Keratinocyte (primary cell): ENCODE measurements at regions not wholly inside any gene's neighbourhood (a gene's known extent, or its start where the extent isn't known, plus 50 kb on each side); places are given as distances from the start of the nearest gene placed in this dataset.

Experiments
- DNase-seq: peaks from one replicate; pipeline ENCODE4 v3.0.0-alpha.2; 2011; ENCODE audit warnings: low read depth, missing footprints, low spot score
- FAIRE-seq: peaks from 2 replicates; lab custom pipeline; 2011; peaks lifted over from hg19 to GRCh38; lab: Jason Lieb, UNC
- H2AFZ ChIP-seq: 2 replicates; pipeline ENCODE4 v1.6.0; 2012; ENCODE audit warnings: low read length, control low read depth, inconsistent platforms; ENCODE audit not compliant: control insufficient read depth
- H3K27ac ChIP-seq: 2 replicates; pipeline ENCODE4 v1.5.1; 2011; ENCODE audit warnings: low read length; ENCODE audit not compliant: control insufficient read depth, insufficient read depth
- H3K27me3 ChIP-seq: 3 replicates; pipeline ENCODE4 v1.6.0; 2011; ENCODE audit warnings: low read length; ENCODE audit not compliant: control insufficient read depth, insufficient read depth; ENCODE audit errors: extremely low read depth
- H3K36me3 ChIP-seq, 2 experiments: 2 replicates in 1 of 2; 3 replicates in 1 of 2; pipeline ENCODE4 v1.5.1; 2011; ENCODE audit warnings: low read length in 2 of 2, mild to moderate bottlenecking in 1 of 2; ENCODE audit not compliant: control insufficient read depth in 2 of 2, insufficient read depth in 2 of 2; ENCODE audit errors: extremely low read depth in 1 of 2
- H3K4me1 ChIP-seq: 3 replicates; pipeline ENCODE4 v1.5.1; 2011; ENCODE audit warnings: low read length; ENCODE audit not compliant: control insufficient read depth, insufficient read depth; ENCODE audit errors: extremely low read depth
- H3K4me2 ChIP-seq: 3 replicates; pipeline ENCODE4 v1.6.0; 2011; ENCODE audit warnings: low read depth, low read length; ENCODE audit not compliant: control insufficient read depth, insufficient read depth; ENCODE audit errors: extremely low read depth
- H3K4me3 ChIP-seq, 3 experiments: fragments of 200-600 bp in 1 of 3; sonication (generic) in 1 of 3; 2 replicates in 2 of 3; 3 replicates in 1 of 3; pipeline ENCODE4 v1.5.1; 2011 to 2016; ENCODE audit warnings: low read length in 3 of 3, mild to moderate bottlenecking in 3 of 3, control low read depth in 2 of 3, inconsistent platforms in 1 of 3, low read depth in 1 of 3, mixed read lengths in 1 of 3, mixed run types in 1 of 3, moderate library complexity in 1 of 3; ENCODE audit not compliant: control insufficient read depth in 2 of 3, insufficient read depth in 2 of 3; ENCODE audit errors: extremely low read depth in 1 of 3
- H3K79me2 ChIP-seq: 2 replicates; pipeline ENCODE4 v1.6.0; 2012; ENCODE audit warnings: low read length; ENCODE audit not compliant: control insufficient read depth, insufficient read depth
- H3K9ac ChIP-seq: 3 replicates; pipeline ENCODE4 v1.6.0; 2011; ENCODE audit warnings: low read length; ENCODE audit not compliant: control insufficient read depth, insufficient read depth; ENCODE audit errors: extremely low read depth
- H3K9me1 ChIP-seq: 3 replicates; pipeline ENCODE4 v1.6.0; 2011; ENCODE audit warnings: low read length; ENCODE audit not compliant: control insufficient read depth, insufficient read depth; ENCODE audit errors: extremely low read depth
- H3K9me3 ChIP-seq: 2 replicates; pipeline ENCODE4 v1.5.1; 2012; ENCODE audit warnings: low read depth, low read length; ENCODE audit not compliant: control insufficient read depth
- H4K20me1 ChIP-seq: 3 replicates; pipeline ENCODE4 v1.6.0; 2011; ENCODE audit warnings: low read length; ENCODE audit not compliant: control insufficient read depth, insufficient read depth; ENCODE audit errors: extremely low read depth
- EZH2 ChIP-seq: IDR thresholded peaks from one replicate; pipeline ENCODE4 v1.6.1; 2012; ENCODE audit warnings: inconsistent platforms, mild to moderate bottlenecking, low read length, moderate library complexity
- dilution Hi-C: fragments of 300-500 bp; cut with MboI; formaldehyde crosslinking; loops from one replicate; pipeline ENCODE4 v1.7.0; 2020; ENCODE audit warnings: low sequenced_read_pairs; ENCODE audit not compliant: extremely low pct_ligation_motif_present
- TF ChIP-seq, protein P1 (sequence below), 3 experiments: IDR thresholded peaks in 1 of 3; conservative IDR thresholded peaks in 1 of 3; optimal IDR thresholded peaks in 1 of 3; 2 replicates in 2 of 3; 3 replicates in 1 of 3; pipeline versions ENCODE3 to v1.5.1; 2011; ENCODE audit warnings: low read length in 3 of 3, mild to moderate bottlenecking in 3 of 3, moderate library complexity in 2 of 3, control low read depth in 1 of 3, inconsistent platforms in 1 of 3; ENCODE audit not compliant: insufficient read depth in 2 of 3; ENCODE audit errors: extremely low read depth in 1 of 3

GRCh38 chr5:90294604-90295003, 115.0 kb downstream of the CETN3 start:
- Histone ChIP-seq H3K27ac (no peak overlapping the region), H3K4me3 (no peak overlapping the region), H3K9me3 (no peaks in the 10 kb centered on the region), H3K27me3 (no peaks in the 10 kb centered on the region), H2AFZ (no peak overlapping the region), H3K9ac (no peak overlapping the region), H3K79me2 (no peaks in the 10 kb centered on the region), H3K4me1 (no peaks in the 10 kb centered on the region), H3K4me2 (no peak overlapping the region), H3K9me1 (no peaks in the 10 kb centered on the region), H4K20me1 (no peaks in the 10 kb centered on the region), H3K36me3 (no peaks in the 10 kb centered on the region)
- TF ChIP-seq EZH2: no peak
- TF ChIP-seq, protein P1, sequence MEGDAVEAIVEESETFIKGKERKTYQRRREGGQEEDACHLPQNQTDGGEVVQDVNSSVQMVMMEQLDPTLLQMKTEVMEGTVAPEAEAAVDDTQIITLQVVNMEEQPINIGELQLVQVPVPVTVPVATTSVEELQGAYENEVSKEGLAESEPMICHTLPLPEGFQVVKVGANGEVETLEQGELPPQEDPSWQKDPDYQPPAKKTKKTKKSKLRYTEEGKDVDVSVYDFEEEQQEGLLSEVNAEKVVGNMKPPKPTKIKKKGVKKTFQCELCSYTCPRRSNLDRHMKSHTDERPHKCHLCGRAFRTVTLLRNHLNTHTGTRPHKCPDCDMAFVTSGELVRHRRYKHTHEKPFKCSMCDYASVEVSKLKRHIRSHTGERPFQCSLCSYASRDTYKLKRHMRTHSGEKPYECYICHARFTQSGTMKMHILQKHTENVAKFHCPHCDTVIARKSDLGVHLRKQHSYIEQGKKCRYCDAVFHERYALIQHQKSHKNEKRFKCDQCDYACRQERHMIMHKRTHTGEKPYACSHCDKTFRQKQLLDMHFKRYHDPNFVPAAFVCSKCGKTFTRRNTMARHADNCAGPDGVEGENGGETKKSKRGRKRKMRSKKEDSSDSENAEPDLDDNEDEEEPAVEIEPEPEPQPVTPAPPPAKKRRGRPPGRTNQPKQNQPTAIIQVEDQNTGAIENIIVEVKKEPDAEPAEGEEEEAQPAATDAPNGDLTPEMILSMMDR (optimal IDR thresholded peaks at IDR 0.05 in 1 of 3, IDR thresholded peaks at IDR 0.05 in 1 of 3, conservative IDR thresholded peaks at IDR 0.05 in 1 of 3; ENCODE audit: extremely low read depth in 1 of 3, insufficient read depth in 2 of 3, low read length in 3 of 3): no peak
- FAIRE-seq (no peak), DNase-seq (no peak)
- dilution Hi-C loops: no loop called here

GRCh38 chr5:90293931-90294330, 115.6 kb downstream of the CETN3 start:
- dilution Hi-C loops: no loop called here
- no peak for FAIRE-seq

More at GRCh38 chr5:90293931-90294330, 115.6 kb downstream of the CETN3 start:
- no peaks in the 10 kb centered on the region for H3K27me3 ChIP-seq
- H3K9me1 ChIP-seq: no peaks in the 10 kb centered on the region
- H3K9ac ChIP-seq: no peak overlapping the region
- H4K20me1 ChIP-seq: no peaks in the 10 kb centered on the region
- no peak for DNase-seq
- H3K4me2 ChIP-seq: no peak overlapping the region
- H3K4me3 ChIP-seq: no peak overlapping the region
- H3K27ac ChIP-seq: no peak overlapping the region
- no peak overlapping the region for H2AFZ ChIP-seq
- no peaks in the 10 kb centered on the region for H3K9me3 ChIP-seq
- no peaks in the 10 kb centered on the region for H3K79me2 ChIP-seq
- no peak for TF ChIP-seq EZH2
- TF ChIP-seq, protein P1 (optimal IDR thresholded peaks at IDR 0.05 in 1 of 3, IDR thresholded peaks at IDR 0.05 in 1 of 3, conservative IDR thresholded peaks at IDR 0.05 in 1 of 3; ENCODE audit: extremely low read depth in 1 of 3, insufficient read depth in 2 of 3, low read length in 3 of 3): no peak
- H3K36me3 ChIP-seq: no peaks in the 10 kb centered on the region
- no peaks in the 10 kb centered on the region for H3K4me1 ChIP-seq
